Activated CD4-positive, alpha-beta T cell treated with anti-CD3 and anti-CD28 coated beads for 36 hours (primary cell): ENCODE measurements at regions not wholly inside any gene's neighbourhood (a gene's known extent, or its start where the extent isn't known, plus 50 kb on each side); places are given as distances from the start of the nearest gene placed in this dataset.

Experiments
- ATAC-seq: fragments of 200-7000 bp; cut with Tn5 transposase; one replicate; pipeline ENCODE4 v1.10.0; 2021; ENCODE audit warnings: mild to moderate bottlenecking, moderate library complexity
- CTCF ChIA-PET: fragments of 350-600 bp; sonication (Branson Sonifier 250); formaldehyde crosslinking; loops from one replicate; lab custom pipeline; 2021; ENCODE audit warnings: antibody characterized with exemption; lab: Charles Lee
- POLR2A ChIA-PET: fragments of 350-600 bp; sonication (Branson Sonifier 250); formaldehyde crosslinking; loops from one replicate; lab custom pipeline; 2021; ENCODE audit warnings: antibody characterized with exemption, inconsistent platforms; lab: Charles Lee
- DNase-seq: peaks from one replicate; pipeline ENCODE4 v3.0.0-alpha.2; 2020
- H3K27ac Mint-ChIP-seq: one replicate; pipeline ENCODE4 v1.8.0; 2021; ENCODE audit warnings: mixed read lengths
- H3K27me3 Mint-ChIP-seq: one replicate; pipeline ENCODE4 v1.8.0; 2021; ENCODE audit warnings: mixed read lengths
- H3K36me3 Mint-ChIP-seq: one replicate; pipeline ENCODE4 v1.8.0; 2021; ENCODE audit warnings: low read depth, mixed read lengths
- H3K4me1 Mint-ChIP-seq: one replicate; pipeline ENCODE4 v1.8.0; 2021; ENCODE audit warnings: mixed read lengths
- H3K4me3 Mint-ChIP-seq: one replicate; pipeline ENCODE4 v1.8.0; 2021; ENCODE audit warnings: mild to moderate bottlenecking, moderate library complexity, mixed read lengths
- H3K9me3 Mint-ChIP-seq: one replicate; pipeline ENCODE4 v1.8.0; 2021; ENCODE audit warnings: low read depth, mixed read lengths
- intact Hi-C, 2 experiments: fragments of 100-400 bp; cut with DNase I in 1 of 2; cut with micrococcal nuclease in 1 of 2; formaldehyde crosslinking; loops; one replicate each; pipeline versions ENCODE4 v1.14.2 to v1.15.1; 2022 to 2024; cut with DNase I, micrococcal nuclease

- intact Hi-C loops: no loop called here
- no peak overlapping the region for H3K4me3 Mint-ChIP-seq
- POLR2A ChIA-PET: no interaction called here
- no peaks in the 10 kb centered on the region for H3K4me1 Mint-ChIP-seq
- peaks cover 3% of the 10 kb centered on the region for H3K9me3 Mint-ChIP-seq
- no peaks in the 10 kb centered on the region for H3K36me3 Mint-ChIP-seq
- H3K27me3 Mint-ChIP-seq: no peaks in the 10 kb centered on the region
- no peak for DNase-seq
- ATAC-seq: no peak
- CTCF ChIA-PET: no interaction called here
- no peak overlapping the region for H3K27ac Mint-ChIP-seq
Observed at GRCh38 chrX:63869506-63869905, 84.5 kb upstream of the ARHGEF9 start.

GRCh38 chrX:63855896-63856295, 70.9 kb upstream of the ARHGEF9 start:
- H3K27ac Mint-ChIP-seq: no peak overlapping the region
- peaks cover 2% of the 10 kb centered on the region for H3K27me3 Mint-ChIP-seq
- no peak overlapping the region for H3K4me3 Mint-ChIP-seq
- no peaks in the 10 kb centered on the region for H3K9me3 Mint-ChIP-seq
- intact Hi-C loops: loop anchor here in 1 of 2 experiments (10.0 kb wide), 1 partner anchor 49 kb away; no protein-coding TSS in a partner anchor
- no peak for ATAC-seq
- no peaks in the 10 kb centered on the region for H3K36me3 Mint-ChIP-seq
- ChIA-PET POLR2A (no interaction called here), CTCF (no interaction called here)
- DNase-seq: no peak
- no peaks in the 10 kb centered on the region for H3K4me1 Mint-ChIP-seq

DNA sequence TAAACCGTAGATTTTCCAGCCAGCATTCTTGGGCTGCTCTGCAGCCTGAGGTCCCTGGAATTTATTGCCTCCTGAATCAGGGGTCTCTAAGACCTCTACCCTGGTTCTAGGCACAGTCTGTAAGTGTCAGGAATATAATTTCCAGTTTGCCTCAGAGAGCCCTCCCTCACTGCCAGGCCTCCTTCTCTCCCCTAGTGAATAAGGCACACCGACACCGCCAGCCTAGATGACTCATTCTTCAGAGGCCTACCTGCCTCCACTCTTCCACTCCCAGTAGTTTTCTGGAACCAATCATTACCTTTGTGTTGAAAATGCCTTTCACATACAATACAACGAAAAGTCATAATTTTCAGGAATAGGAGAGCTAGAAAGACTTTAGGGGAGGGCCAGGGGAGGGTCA, 50.3 kb upstream of the ARHGEF9 start:
- H3K4me3 Mint-ChIP-seq: no peak overlapping the region
- H3K9me3 Mint-ChIP-seq: peaks cover 1% of the 10 kb centered on the region
- no peak for DNase-seq
- H3K27me3 Mint-ChIP-seq: no peaks in the 10 kb centered on the region
- H3K27ac Mint-ChIP-seq: no peak overlapping the region
- ChIA-PET POLR2A (no interaction called here), CTCF (no interaction called here)
- intact Hi-C loops: no loop called here
- no peaks in the 10 kb centered on the region for H3K36me3 Mint-ChIP-seq
- no peaks in the 10 kb centered on the region for H3K4me1 Mint-ChIP-seq
- no peak for ATAC-seq
